IPS-18c (cell line): ENCODE measurements at regions not wholly inside any gene's neighbourhood (a gene's known extent, or its start where the extent isn't known, plus 50 kb on each side); places are given as distances from the start of the nearest gene placed in this dataset.
"Not testable (repeated sequence)": the region's sequence is repeated elsewhere in the genome, so short reads cannot be mapped to it uniquely, and the experiment has no call there.

Experiments used
- H3K4me3 ChIP-seq: 2 replicates; pipeline ENCODE4 v1.7.0; 2013; ENCODE audit warnings: low read depth, mild to moderate bottlenecking, low read length, moderate library complexity; ENCODE audit not compliant: insufficient read depth
- H3K9me3 ChIP-seq: one replicate; pipeline ENCODE4 v1.6.1; 2013; ENCODE audit warnings: mild to moderate bottlenecking, low read length, moderate library complexity; ENCODE audit not compliant: control insufficient read depth, insufficient read depth

GRCh38 chr13:33637978-33638743 is 179.8 kb upstream of the RFC3 start:
- Histone ChIP-seq H3K4me3 (no peak overlapping the region), H3K9me3 (no peaks in the 10 kb centered on the region)

GRCh38 chr13:33639158-33639557 is 178.8 kb upstream of the RFC3 start:
- Histone ChIP-seq H3K4me3 (no peak overlapping the region), H3K9me3 (no peaks in the 10 kb centered on the region)

- Histone ChIP-seq H3K4me3 (no peak overlapping the region), H3K9me3 (no peaks in the 10 kb centered on the region)
Measured at GRCh38 chr13:33639626-33640080, 178.3 kb upstream of the RFC3 start.

- no peak overlapping the region for H3K4me3 ChIP-seq
Measured at GRCh38 chr13:33640832-33641231, 177.1 kb upstream of the RFC3 start.

GRCh38 chr13:33642374-33643065 is 175.4 kb upstream of the RFC3 start:
- Histone ChIP-seq H3K9me3 (no peaks in the 10 kb centered on the region), H3K4me3 (no peak overlapping the region)

More at GRCh38 chr13:33640832-33641231, 177.1 kb upstream of the RFC3 start:
- no peaks in the 10 kb centered on the region for H3K9me3 ChIP-seq

GRCh38 chr13:33644581-33645543 is 173.1 kb upstream of the RFC3 start:
- no peak overlapping the region for H3K4me3 ChIP-seq

GRCh38 chr13:33645591-33646554 is 172.1 kb upstream of the RFC3 start:
- H3K4me3 ChIP-seq, result no peak overlapping the region
- no peaks in the 10 kb centered on the region for H3K9me3 ChIP-seq

More at GRCh38 chr13:33644581-33645543, 173.1 kb upstream of the RFC3 start:
- H3K9me3 ChIP-seq, result no peaks in the 10 kb centered on the region

- no peaks in the 10 kb centered on the region for H3K9me3 ChIP-seq
- H3K4me3 ChIP-seq, result no peak overlapping the region
Measured at GRCh38 chr13:33649212-33649878, 168.6 kb upstream of the RFC3 start.

- H3K4me3 ChIP-seq, result no peak overlapping the region
Measured at GRCh38 chr13:33651766-33652165, 166.2 kb upstream of the RFC3 start.

GRCh38 chr13:33657274-33657673 is 160.7 kb upstream of the RFC3 start:
- Histone ChIP-seq H3K4me3 (no peak overlapping the region), H3K9me3 (no peaks in the 10 kb centered on the region)

More at GRCh38 chr13:33651766-33652165, 166.2 kb upstream of the RFC3 start:
- H3K9me3 ChIP-seq, result no peaks in the 10 kb centered on the region

- no peaks in the 10 kb centered on the region for H3K9me3 ChIP-seq
- no peak overlapping the region for H3K4me3 ChIP-seq
Measured at GRCh38 chr13:33659466-33659865, 158.5 kb upstream of the RFC3 start.

- H3K9me3 ChIP-seq, result no peaks in the 10 kb centered on the region
- no peak overlapping the region for H3K4me3 ChIP-seq
Measured at GRCh38 chr13:33659894-33660293, 158.1 kb upstream of the RFC3 start.

- no peak overlapping the region for H3K4me3 ChIP-seq
Measured at GRCh38 chr13:33662392-33662791, 155.6 kb upstream of the RFC3 start.

GRCh38 chr13:33665626-33666175 is 152.2 kb upstream of the RFC3 start:
- H3K9me3 ChIP-seq, result no peaks in the 10 kb centered on the region
- H3K4me3 ChIP-seq, result no peak overlapping the region

More at GRCh38 chr13:33662392-33662791, 155.6 kb upstream of the RFC3 start:
- no peaks in the 10 kb centered on the region for H3K9me3 ChIP-seq

- no peak overlapping the region for H3K4me3 ChIP-seq
- no peaks in the 10 kb centered on the region for H3K9me3 ChIP-seq
Measured at GRCh38 chr13:33671560-33671959, 146.4 kb upstream of the RFC3 start.

GRCh38 chr13:33672022-33672421 is 145.9 kb upstream of the RFC3 start:
- H3K4me3 ChIP-seq, H3K9me3 ChIP-seq: not testable (repeated sequence)
